Mesothelial cell of epicardium (in vitro differentiated cells): ENCODE measurements at regions not wholly inside any gene's neighbourhood (a gene's known extent, or its start where the extent isn't known, plus 50 kb on each side); places are given as distances from the start of the nearest gene placed in this dataset.

ENCODE experiments used
- DNase-seq, 2 experiments: peaks; one replicate each; pipeline ENCODE4 v3.0.0; 2021; ENCODE audit warnings: low spot score in 2 of 2; ENCODE audit not compliant: unreplicated experiment in 2 of 2
- H3K27ac Mint-ChIP-seq: 2 replicates; pipeline ENCODE4 v1.8.0; 2021; ENCODE audit warnings: mixed read lengths
- H3K27me3 Mint-ChIP-seq: 2 replicates; pipeline ENCODE4 v1.8.0; 2021; ENCODE audit warnings: low read depth, mixed read lengths
- H3K36me3 Mint-ChIP-seq: 2 replicates; pipeline ENCODE4 v1.8.0; 2021; ENCODE audit warnings: mixed read lengths
- H3K4me1 Mint-ChIP-seq: 2 replicates; pipeline ENCODE4 v1.8.0; 2021; ENCODE audit warnings: mixed read lengths
- H3K4me3 Mint-ChIP-seq: 2 replicates; pipeline ENCODE4 v1.8.0; 2021; ENCODE audit warnings: mild to moderate bottlenecking, moderate library complexity, mixed read lengths
- H3K9me3 Mint-ChIP-seq: 2 replicates; pipeline ENCODE4 v1.8.0; 2021; ENCODE audit warnings: mixed read lengths
- TF ChIP-seq, protein P1 (sequence below): fragments of 200-600 bp; sonication (generic); IDR thresholded peaks from one replicate; pipeline ENCODE4 v1.5.0; 2021; ENCODE audit warnings: antibody characterized with exemption; ENCODE audit not compliant: unreplicated experiment

DNA sequence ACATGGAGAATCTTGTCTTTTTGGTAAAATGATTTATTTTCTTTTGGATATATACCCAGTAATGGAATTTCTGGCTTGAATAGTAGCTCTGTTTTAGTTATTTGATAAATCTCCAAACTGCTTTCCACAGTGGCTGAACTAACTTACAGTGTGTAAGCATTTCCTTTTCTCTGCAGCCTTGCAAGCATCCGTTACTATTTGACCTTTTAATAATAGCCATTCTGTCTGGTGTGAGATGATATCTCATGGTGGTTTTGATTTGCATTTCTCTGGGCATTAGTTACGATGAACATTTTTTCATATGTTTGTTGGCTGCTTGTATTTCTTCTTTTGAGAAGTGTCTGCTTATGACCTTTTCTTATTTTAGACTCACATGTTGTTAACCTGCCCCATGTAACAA lies 190.2 kb downstream of the GALR1 start:
- DNase-seq, result no peak
- TF ChIP-seq, protein P1, sequence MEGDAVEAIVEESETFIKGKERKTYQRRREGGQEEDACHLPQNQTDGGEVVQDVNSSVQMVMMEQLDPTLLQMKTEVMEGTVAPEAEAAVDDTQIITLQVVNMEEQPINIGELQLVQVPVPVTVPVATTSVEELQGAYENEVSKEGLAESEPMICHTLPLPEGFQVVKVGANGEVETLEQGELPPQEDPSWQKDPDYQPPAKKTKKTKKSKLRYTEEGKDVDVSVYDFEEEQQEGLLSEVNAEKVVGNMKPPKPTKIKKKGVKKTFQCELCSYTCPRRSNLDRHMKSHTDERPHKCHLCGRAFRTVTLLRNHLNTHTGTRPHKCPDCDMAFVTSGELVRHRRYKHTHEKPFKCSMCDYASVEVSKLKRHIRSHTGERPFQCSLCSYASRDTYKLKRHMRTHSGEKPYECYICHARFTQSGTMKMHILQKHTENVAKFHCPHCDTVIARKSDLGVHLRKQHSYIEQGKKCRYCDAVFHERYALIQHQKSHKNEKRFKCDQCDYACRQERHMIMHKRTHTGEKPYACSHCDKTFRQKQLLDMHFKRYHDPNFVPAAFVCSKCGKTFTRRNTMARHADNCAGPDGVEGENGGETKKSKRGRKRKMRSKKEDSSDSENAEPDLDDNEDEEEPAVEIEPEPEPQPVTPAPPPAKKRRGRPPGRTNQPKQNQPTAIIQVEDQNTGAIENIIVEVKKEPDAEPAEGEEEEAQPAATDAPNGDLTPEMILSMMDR, result no peak
- no peaks in the 10 kb centered on the region for H3K27me3 Mint-ChIP-seq
- no peak overlapping the region for H3K4me3 Mint-ChIP-seq
- no peak overlapping the region for H3K27ac Mint-ChIP-seq
- no peaks in the 10 kb centered on the region for H3K4me1 Mint-ChIP-seq
- peaks cover 3% of the 10 kb centered on the region for H3K9me3 Mint-ChIP-seq
- H3K36me3 Mint-ChIP-seq, result peaks cover 2% of the 10 kb centered on the region

DNA sequence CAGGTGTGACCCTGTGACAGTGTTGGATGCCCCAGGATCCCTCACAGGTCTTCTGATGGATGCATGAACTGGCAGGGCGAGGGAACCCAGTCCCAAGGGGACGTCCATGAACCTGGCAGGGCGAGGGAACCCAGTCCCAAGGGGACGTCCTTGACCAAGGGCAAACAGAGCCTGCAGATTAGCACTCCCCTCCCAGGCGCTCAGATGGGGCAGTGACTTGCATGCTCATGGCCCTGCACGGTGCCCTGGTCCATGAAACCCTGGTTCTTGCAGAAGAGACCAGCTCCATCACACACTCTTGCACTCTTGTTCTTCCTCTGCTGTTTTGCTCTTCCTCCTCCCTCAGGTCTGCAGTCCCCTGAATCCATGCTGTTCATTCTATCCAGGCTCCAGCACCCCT lies 192.7 kb downstream of the GALR1 start:
- no peak overlapping the region for H3K27ac Mint-ChIP-seq
- H3K9me3 Mint-ChIP-seq, result peaks cover 3% of the 10 kb centered on the region
- H3K36me3 Mint-ChIP-seq, result peaks cover 2% of the 10 kb centered on the region
- TF ChIP-seq, protein P1, result no peak
- H3K27me3 Mint-ChIP-seq, result no peaks in the 10 kb centered on the region
- no peak overlapping the region for H3K4me3 Mint-ChIP-seq
- DNase-seq, result no peak
- H3K4me1 Mint-ChIP-seq, result no peaks in the 10 kb centered on the region

DNA sequence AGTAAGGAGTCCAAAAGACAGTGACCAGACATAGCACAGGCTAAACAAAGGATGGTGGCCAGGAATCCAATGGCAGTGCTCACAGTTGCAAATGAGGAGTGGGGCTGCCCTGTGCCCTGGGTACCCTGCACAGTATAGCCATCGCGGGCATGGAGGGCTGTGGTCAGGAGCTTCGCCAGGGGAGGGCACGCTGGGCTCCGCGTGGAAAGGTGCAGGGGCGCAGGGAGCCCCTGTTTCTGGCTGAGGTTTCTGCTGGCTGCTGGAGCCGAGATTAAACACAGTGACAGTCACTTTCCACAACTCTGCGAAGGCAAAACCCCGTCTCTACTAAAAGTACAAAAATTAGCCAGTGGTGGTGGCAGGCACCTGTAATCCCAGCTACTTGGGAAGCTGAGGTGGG lies 194.7 kb downstream of the GALR1 start:
- Mint-ChIP-seq H3K4me3 (no peak overlapping the region), H3K9me3 (peaks cover 3% of the 10 kb centered on the region), H3K4me1 (no peaks in the 10 kb centered on the region), H3K36me3 (peaks cover 2% of the 10 kb centered on the region), H3K27me3 (no peaks in the 10 kb centered on the region), H3K27ac (no peak overlapping the region)
- TF ChIP-seq, protein P1, result no peak
- DNase-seq, result no peak

DNA sequence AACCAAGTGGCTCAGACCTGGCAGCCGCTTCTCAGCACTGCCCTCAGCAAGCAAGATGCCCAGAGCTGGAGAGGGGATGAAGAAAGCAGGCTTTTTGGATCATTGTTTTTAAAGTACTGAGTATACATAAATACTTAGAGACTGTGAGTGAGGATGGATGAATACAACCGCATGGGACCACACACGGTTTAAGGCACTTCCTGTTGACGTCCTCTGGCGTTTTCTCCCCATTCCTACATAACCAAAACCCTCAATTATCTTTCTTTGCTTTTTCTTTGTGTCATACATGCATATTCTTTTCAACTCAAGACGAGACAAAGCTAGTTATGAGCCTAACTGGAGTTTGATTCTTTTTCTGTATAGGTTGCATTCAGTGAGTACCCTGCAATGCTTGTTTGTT lies 198.4 kb downstream of the GALR1 start:
- no peaks in the 10 kb centered on the region for H3K36me3 Mint-ChIP-seq
- TF ChIP-seq, protein P1, result no peak
- H3K4me3 Mint-ChIP-seq, result no peak overlapping the region
- H3K4me1 Mint-ChIP-seq, result peaks cover 9% of the 10 kb centered on the region
- no peak overlapping the region for H3K27ac Mint-ChIP-seq
- no peak for DNase-seq
- no peaks in the 10 kb centered on the region for H3K27me3 Mint-ChIP-seq
- no peaks in the 10 kb centered on the region for H3K9me3 Mint-ChIP-seq

DNA sequence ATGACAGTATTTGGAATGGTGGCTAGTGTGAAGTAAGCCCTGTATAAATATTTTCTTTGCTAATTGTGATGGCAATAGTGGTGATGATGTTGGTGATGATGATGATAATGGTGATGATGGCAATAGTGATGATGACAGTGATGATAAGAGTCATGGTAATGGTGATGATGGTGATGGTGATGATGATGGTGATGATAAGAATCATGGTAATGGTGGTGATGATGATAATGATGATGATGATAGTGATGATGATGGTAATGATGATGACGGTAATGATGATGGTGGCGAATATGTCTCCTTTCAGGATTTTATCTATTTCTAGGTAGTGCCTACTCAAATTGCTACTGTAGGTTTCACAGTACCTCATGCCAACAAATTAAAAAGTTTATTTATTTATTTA lies 205.4 kb downstream of the GALR1 start:
- TF ChIP-seq, protein P1, result no peak
- H3K4me1 Mint-ChIP-seq, result peaks cover 9% of the 10 kb centered on the region
- no peaks in the 10 kb centered on the region for H3K9me3 Mint-ChIP-seq
- H3K27ac Mint-ChIP-seq, result no peak overlapping the region
- no peak for DNase-seq
- H3K4me3 Mint-ChIP-seq, result no peak overlapping the region
- no peaks in the 10 kb centered on the region for H3K36me3 Mint-ChIP-seq
- no peaks in the 10 kb centered on the region for H3K27me3 Mint-ChIP-seq

DNA sequence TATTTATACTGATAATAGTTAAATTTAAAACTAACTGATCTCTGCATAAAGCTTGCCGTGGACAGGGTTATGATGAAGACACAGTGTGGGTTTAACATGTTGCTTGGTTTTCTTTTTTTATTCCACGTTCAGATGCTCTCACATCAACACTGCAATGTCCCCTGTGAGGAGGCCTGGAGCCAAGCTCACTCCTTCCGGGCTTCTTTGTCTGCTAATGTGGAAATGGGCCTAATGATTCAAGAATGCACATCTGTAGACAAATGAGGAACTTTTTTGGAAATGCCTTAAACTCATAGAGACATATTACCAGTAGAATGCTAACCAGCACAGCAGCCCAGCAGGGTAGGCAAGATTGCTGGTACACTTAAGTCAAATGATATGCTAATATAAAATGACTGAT lies 208.0 kb downstream of the GALR1 start:
- no peak overlapping the region for H3K4me3 Mint-ChIP-seq
- no peaks in the 10 kb centered on the region for H3K27me3 Mint-ChIP-seq
- DNase-seq, result no peak
- TF ChIP-seq, protein P1, result no peak
- H3K27ac Mint-ChIP-seq, result no peak overlapping the region
- no peaks in the 10 kb centered on the region for H3K36me3 Mint-ChIP-seq
- peaks cover 10% of the 10 kb centered on the region for H3K4me1 Mint-ChIP-seq
- H3K9me3 Mint-ChIP-seq, result no peaks in the 10 kb centered on the region
